B cell (primary cell): ENCODE measurements at regions not wholly inside any gene's neighbourhood (a gene's known extent, or its start where the extent isn't known, plus 50 kb on each side); places are given as distances from the start of the nearest gene placed in this dataset.

Experiments used
- ATAC-seq: fragments of 200-7000 bp; cut with Tn5 transposase; one replicate; pipeline ENCODE4 v1.10.0; 2021; ENCODE audit warnings: low read depth, mild to moderate bottlenecking, moderate number of reproducible peaks, moderate library complexity
- CTCF ChIA-PET: fragments of 350-600 bp; sonication (Branson Sonifier 250); formaldehyde crosslinking; loops from one replicate; lab custom pipeline; 2021; ENCODE audit warnings: antibody characterized with exemption, inconsistent platforms; lab: Charles Lee
- POLR2A ChIA-PET: fragments of 350-600 bp; sonication (Branson Sonifier 250); formaldehyde crosslinking; loops from one replicate; lab custom pipeline; 2021; ENCODE audit warnings: antibody characterized with exemption; lab: Charles Lee
- DNase-seq: peaks from one replicate; pipeline ENCODE4 v3.0.0; 2013
- H2AFZ ChIP-seq: 2 replicates; pipeline ENCODE4 v1.6.1; 2012; ENCODE audit warnings: mild to moderate bottlenecking, low read depth, low read length; ENCODE audit not compliant: insufficient read depth, poor library complexity, severe bottlenecking
- H3K27ac ChIP-seq, 2 donors: 1 replicate in 1 of 2; 2 replicates in 1 of 2; pipeline ENCODE4 v1.5.1; 2012 to 2013; ENCODE audit warnings: low read length in 2 of 2, mild to moderate bottlenecking in 2 of 2, moderate library complexity in 1 of 2
- H3K27me3 ChIP-seq, 4 experiments: fragments of 200-600 bp in 1 of 4; sonication (generic) in 1 of 4; replicated peaks in 1 of 4; 1 replicate in 2 of 4; 2 replicates in 2 of 4; pipeline versions ENCODE4 v1.6.1 to v1.7.0; 2013 to 2016; ENCODE audit warnings: low read length in 3 of 4, mild to moderate bottlenecking in 2 of 4, mixed read lengths in 1 of 4, moderate library complexity in 1 of 4; ENCODE audit not compliant: insufficient read depth in 4 of 4, control insufficient read depth in 3 of 4; ENCODE audit errors: control extremely low read depth in 1 of 4
- H3K36me3 ChIP-seq, 2 experiments: replicated peaks in 1 of 2; 1 replicate in 1 of 2; 2 replicates in 1 of 2; pipeline versions ENCODE4 v1.6.1 to v1.7.1; 2013; ENCODE audit warnings: low read length in 1 of 2; ENCODE audit not compliant: insufficient read depth in 2 of 2, control insufficient read depth in 1 of 2; ENCODE audit errors: control extremely low read depth in 1 of 2, extremely low read depth in 1 of 2
- H3K4me1 ChIP-seq, 2 donors: fragments of 200-600 bp in 1 of 2; sonication (generic) in 1 of 2; 1 replicate in 1 of 2; 2 replicates in 1 of 2; pipeline versions ENCODE4 v1.5.1 to v1.6.1; 2013 to 2017; ENCODE audit warnings: low read length in 2 of 2; ENCODE audit not compliant: control insufficient read depth in 2 of 2, insufficient read depth in 2 of 2
- H3K4me2 ChIP-seq: replicated peaks from 2 replicates; pipeline ENCODE3; 2012; ENCODE audit warnings: mild to moderate bottlenecking, low read depth, low read length; ENCODE audit not compliant: poor library complexity, severe bottlenecking
- H3K4me3 ChIP-seq, 5 experiments: fragments of 200-600 bp in 1 of 5; sonication (generic) in 1 of 5; 1 replicate in 3 of 5; 2 replicates in 2 of 5; pipeline versions ENCODE4 v1.5.1 to v1.7.0; 2011 to 2016; ENCODE audit warnings: low read length in 4 of 5, mild to moderate bottlenecking in 4 of 5, low read depth in 2 of 5, control low read depth in 1 of 5, moderate library complexity in 1 of 5; ENCODE audit not compliant: insufficient read depth in 1 of 5; ENCODE audit errors: control extremely low read depth in 1 of 5, extremely low read depth in 1 of 5
- H3K79me2 ChIP-seq: fragments of 200-600 bp; sonication (generic); one replicate; pipeline ENCODE4 v1.6.0; 2016; ENCODE audit warnings: low read length; ENCODE audit not compliant: control insufficient read depth, insufficient read depth
- H3K9ac ChIP-seq: fragments of 200-600 bp; sonication (generic); 2 replicates; pipeline ENCODE4 v1.6.1; 2017; ENCODE audit warnings: mild to moderate bottlenecking, low read length, moderate library complexity
- H3K9me3 ChIP-seq, 3 donors: one replicate each; pipeline versions ENCODE4 v1.6.1 to v1.7.1; 2013; ENCODE audit warnings: low read length in 2 of 3; ENCODE audit not compliant: control insufficient read depth in 2 of 3, insufficient read depth in 1 of 3; ENCODE audit errors: control extremely low read depth in 1 of 3
- H4K20me1 ChIP-seq: 2 replicates; pipeline ENCODE4 v1.6.0; 2012; ENCODE audit warnings: mild to moderate bottlenecking, low read length; ENCODE audit not compliant: insufficient read depth, control insufficient read depth, poor library complexity, severe bottlenecking
- H3K27ac Mint-ChIP-seq: one replicate; pipeline ENCODE4 v1.8.0; 2021; ENCODE audit warnings: mixed read lengths
- H3K27me3 Mint-ChIP-seq: one replicate; pipeline ENCODE4 v1.8.0; 2021; ENCODE audit warnings: mixed read lengths
- H3K4me1 Mint-ChIP-seq: one replicate; pipeline ENCODE4 v1.8.0; 2021; ENCODE audit warnings: mixed read lengths
- H3K4me3 Mint-ChIP-seq: one replicate; pipeline ENCODE4 v1.8.0; 2021; ENCODE audit warnings: mixed read lengths
- H3K9me3 Mint-ChIP-seq: one replicate; pipeline ENCODE4 v1.8.0; 2022; ENCODE audit warnings: mixed read lengths; ENCODE audit not compliant: insufficient read depth
- EZH2 ChIP-seq: IDR thresholded peaks from 2 replicates; pipeline ENCODE4 v1.6.1; 2012; ENCODE audit warnings: borderline replicate concordance, low read depth, mild to moderate bottlenecking, moderate library complexity, low read length; ENCODE audit not compliant: insufficient read depth, poor library complexity, severe bottlenecking
- WGBS: methylation state at CpG from one replicate; pipeline ENCODE4 v1.1.5; 2013; ENCODE audit warnings: missing lambda C conversion rate; ENCODE audit not compliant: insufficient coverage; 5-methylcytosine and 5-hydroxymethylcytosine counted together
- intact Hi-C: fragments of 100-400 bp; cut with micrococcal nuclease; formaldehyde crosslinking; loops from one replicate; pipeline ENCODE4 v1.10.0; 2022
- TF ChIP-seq, protein P1 (sequence below): fragments of 200-600 bp; IDR thresholded peaks from one replicate; pipeline ENCODE4 v1.8.0; 2022; ENCODE audit warnings: antibody characterized with exemption, mild to moderate bottlenecking

- Histone ChIP-seq H2AFZ (no peak overlapping the region), H3K4me2 (no peak overlapping the region), H4K20me1 (no peaks in the 10 kb centered on the region), H3K4me1 (peaks cover 5 to 26% of the 10 kb centered on the region in 2 donors), H3K27ac (no peak overlapping the region), H3K79me2 (no peaks in the 10 kb centered on the region), H3K27me3 (no peaks in the 10 kb centered on the region), H3K9me3 (peaks cover 0 to 3% (median 0%) of the 10 kb centered on the region in 3 donors), H3K9ac (no peak overlapping the region), H3K36me3 (no peaks in the 10 kb centered on the region), H3K4me3 (no peak overlapping the region)
- peak overlapping the region; percentile 51 for H3K27ac Mint-ChIP-seq
- WGBS, result 87% methylated on average over 3 of the region's 3 CpGs
- POLR2A ChIA-PET, result no interaction called here
- DNase-seq (no peak), ATAC-seq (no peak)
- no peaks in the 10 kb centered on the region for H3K27me3 Mint-ChIP-seq
- H3K4me1 Mint-ChIP-seq, result peaks cover 28% of the 10 kb centered on the region
- CTCF ChIA-PET, result no interaction called here
- intact Hi-C loops, result no loop called here
- H3K4me3 Mint-ChIP-seq, result no peak overlapping the region
- no peaks in the 10 kb centered on the region for H3K9me3 Mint-ChIP-seq
- TF ChIP-seq, protein P1, sequence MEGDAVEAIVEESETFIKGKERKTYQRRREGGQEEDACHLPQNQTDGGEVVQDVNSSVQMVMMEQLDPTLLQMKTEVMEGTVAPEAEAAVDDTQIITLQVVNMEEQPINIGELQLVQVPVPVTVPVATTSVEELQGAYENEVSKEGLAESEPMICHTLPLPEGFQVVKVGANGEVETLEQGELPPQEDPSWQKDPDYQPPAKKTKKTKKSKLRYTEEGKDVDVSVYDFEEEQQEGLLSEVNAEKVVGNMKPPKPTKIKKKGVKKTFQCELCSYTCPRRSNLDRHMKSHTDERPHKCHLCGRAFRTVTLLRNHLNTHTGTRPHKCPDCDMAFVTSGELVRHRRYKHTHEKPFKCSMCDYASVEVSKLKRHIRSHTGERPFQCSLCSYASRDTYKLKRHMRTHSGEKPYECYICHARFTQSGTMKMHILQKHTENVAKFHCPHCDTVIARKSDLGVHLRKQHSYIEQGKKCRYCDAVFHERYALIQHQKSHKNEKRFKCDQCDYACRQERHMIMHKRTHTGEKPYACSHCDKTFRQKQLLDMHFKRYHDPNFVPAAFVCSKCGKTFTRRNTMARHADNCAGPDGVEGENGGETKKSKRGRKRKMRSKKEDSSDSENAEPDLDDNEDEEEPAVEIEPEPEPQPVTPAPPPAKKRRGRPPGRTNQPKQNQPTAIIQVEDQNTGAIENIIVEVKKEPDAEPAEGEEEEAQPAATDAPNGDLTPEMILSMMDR, result no peak
- TF ChIP-seq EZH2, result no peak
Measured at GRCh38 chr3:192062186-192062585, 601.2 kb downstream of the PYDC2 start.

- peak; percentile 88 for ATAC-seq
- POLR2A ChIA-PET, result no interaction called here
- H3K27ac Mint-ChIP-seq, result peak overlapping the region; percentile 80
Measured at GRCh38 chr3:192063570-192063969, 602.6 kb downstream of the PYDC2 start.

More at GRCh38 chr3:192063570-192063969, 602.6 kb downstream of the PYDC2 start:
- intact Hi-C loops, result no loop called here
- Histone ChIP-seq H3K4me2 (peak overlapping the region; percentile 27), H3K27me3 (no peaks in the 10 kb centered on the region), H3K4me1 (peaks cover 5 to 26% of the 10 kb centered on the region in 2 donors), H2AFZ (peak overlapping the region; percentile 40), H3K27ac (peak overlapping the region; percentile 39 to 55), H3K9me3 (peaks cover 0 to 3% (median 0%) of the 10 kb centered on the region in 3 donors), H3K9ac (peak overlapping the region; percentile 23), H3K79me2 (no peaks in the 10 kb centered on the region), H3K36me3 (no peaks in the 10 kb centered on the region), H3K4me3 (peak overlapping the region in 4 of 5 experiments; percentile 3 to 45 (median 22)), H4K20me1 (no peaks in the 10 kb centered on the region)
- 34% methylated on average over 11 of the region's 16 CpGs for whole genome bisulfite sequencing
- Mint-ChIP-seq H3K4me3 (peak overlapping the region; percentile 82), H3K9me3 (no peaks in the 10 kb centered on the region), H3K4me1 (peaks cover 40% of the 10 kb centered on the region), H3K27me3 (no peaks in the 10 kb centered on the region)
- CTCF ChIA-PET, result no interaction called here
- TF ChIP-seq EZH2, result no peak
- TF ChIP-seq, protein P1, result no peak
- DNase-seq, result peak; percentile 52
